B cell (primary cell): ENCODE measurements at regions not wholly inside any gene's neighbourhood (a gene's known extent, or its start where the extent isn't known, plus 50 kb on each side); places are given as distances from the start of the nearest gene placed in this dataset.

ENCODE experiments used
- ATAC-seq: fragments of 200-7000 bp; cut with Tn5 transposase; one replicate; pipeline ENCODE4 v1.10.0; 2021; ENCODE audit warnings: low read depth, mild to moderate bottlenecking, moderate number of reproducible peaks, moderate library complexity
- CTCF ChIA-PET: fragments of 350-600 bp; sonication (Branson Sonifier 250); formaldehyde crosslinking; loops from one replicate; lab custom pipeline; 2021; ENCODE audit warnings: antibody characterized with exemption, inconsistent platforms; lab: Charles Lee
- POLR2A ChIA-PET: fragments of 350-600 bp; sonication (Branson Sonifier 250); formaldehyde crosslinking; loops from one replicate; lab custom pipeline; 2021; ENCODE audit warnings: antibody characterized with exemption; lab: Charles Lee
- DNase-seq: peaks from one replicate; pipeline ENCODE4 v3.0.0; 2013
- H2AFZ ChIP-seq: 2 replicates; pipeline ENCODE4 v1.6.1; 2012; ENCODE audit warnings: mild to moderate bottlenecking, low read depth, low read length; ENCODE audit not compliant: insufficient read depth, poor library complexity, severe bottlenecking
- H3K27ac ChIP-seq, 2 donors: 1 replicate in 1 of 2; 2 replicates in 1 of 2; pipeline ENCODE4 v1.5.1; 2012 to 2013; ENCODE audit warnings: low read length in 2 of 2, mild to moderate bottlenecking in 2 of 2, moderate library complexity in 1 of 2
- H3K27me3 ChIP-seq, 4 experiments: fragments of 200-600 bp in 1 of 4; sonication (generic) in 1 of 4; replicated peaks in 1 of 4; 1 replicate in 2 of 4; 2 replicates in 2 of 4; pipeline versions ENCODE4 v1.6.1 to v1.7.0; 2013 to 2016; ENCODE audit warnings: low read length in 3 of 4, mild to moderate bottlenecking in 2 of 4, mixed read lengths in 1 of 4, moderate library complexity in 1 of 4; ENCODE audit not compliant: insufficient read depth in 4 of 4, control insufficient read depth in 3 of 4; ENCODE audit errors: control extremely low read depth in 1 of 4
- H3K36me3 ChIP-seq, 2 experiments: replicated peaks in 1 of 2; 1 replicate in 1 of 2; 2 replicates in 1 of 2; pipeline versions ENCODE4 v1.6.1 to v1.7.1; 2013; ENCODE audit warnings: low read length in 1 of 2; ENCODE audit not compliant: insufficient read depth in 2 of 2, control insufficient read depth in 1 of 2; ENCODE audit errors: control extremely low read depth in 1 of 2, extremely low read depth in 1 of 2
- H3K4me1 ChIP-seq, 2 donors: fragments of 200-600 bp in 1 of 2; sonication (generic) in 1 of 2; 1 replicate in 1 of 2; 2 replicates in 1 of 2; pipeline versions ENCODE4 v1.5.1 to v1.6.1; 2013 to 2017; ENCODE audit warnings: low read length in 2 of 2; ENCODE audit not compliant: control insufficient read depth in 2 of 2, insufficient read depth in 2 of 2
- H3K4me2 ChIP-seq: replicated peaks from 2 replicates; pipeline ENCODE3; 2012; ENCODE audit warnings: mild to moderate bottlenecking, low read depth, low read length; ENCODE audit not compliant: poor library complexity, severe bottlenecking
- H3K4me3 ChIP-seq, 5 experiments: fragments of 200-600 bp in 1 of 5; sonication (generic) in 1 of 5; 1 replicate in 3 of 5; 2 replicates in 2 of 5; pipeline versions ENCODE4 v1.5.1 to v1.7.0; 2011 to 2016; ENCODE audit warnings: low read length in 4 of 5, mild to moderate bottlenecking in 4 of 5, low read depth in 2 of 5, control low read depth in 1 of 5, moderate library complexity in 1 of 5; ENCODE audit not compliant: insufficient read depth in 1 of 5; ENCODE audit errors: control extremely low read depth in 1 of 5, extremely low read depth in 1 of 5
- H3K79me2 ChIP-seq: fragments of 200-600 bp; sonication (generic); one replicate; pipeline ENCODE4 v1.6.0; 2016; ENCODE audit warnings: low read length; ENCODE audit not compliant: control insufficient read depth, insufficient read depth
- H3K9ac ChIP-seq: fragments of 200-600 bp; sonication (generic); 2 replicates; pipeline ENCODE4 v1.6.1; 2017; ENCODE audit warnings: mild to moderate bottlenecking, low read length, moderate library complexity
- H3K9me3 ChIP-seq, 3 donors: one replicate each; pipeline versions ENCODE4 v1.6.1 to v1.7.1; 2013; ENCODE audit warnings: low read length in 2 of 3; ENCODE audit not compliant: control insufficient read depth in 2 of 3, insufficient read depth in 1 of 3; ENCODE audit errors: control extremely low read depth in 1 of 3
- H4K20me1 ChIP-seq: 2 replicates; pipeline ENCODE4 v1.6.0; 2012; ENCODE audit warnings: mild to moderate bottlenecking, low read length; ENCODE audit not compliant: insufficient read depth, control insufficient read depth, poor library complexity, severe bottlenecking
- H3K27ac Mint-ChIP-seq: one replicate; pipeline ENCODE4 v1.8.0; 2021; ENCODE audit warnings: mixed read lengths
- H3K27me3 Mint-ChIP-seq: one replicate; pipeline ENCODE4 v1.8.0; 2021; ENCODE audit warnings: mixed read lengths
- H3K4me1 Mint-ChIP-seq: one replicate; pipeline ENCODE4 v1.8.0; 2021; ENCODE audit warnings: mixed read lengths
- H3K4me3 Mint-ChIP-seq: one replicate; pipeline ENCODE4 v1.8.0; 2021; ENCODE audit warnings: mixed read lengths
- H3K9me3 Mint-ChIP-seq: one replicate; pipeline ENCODE4 v1.8.0; 2022; ENCODE audit warnings: mixed read lengths; ENCODE audit not compliant: insufficient read depth
- CTCF ChIP-seq: fragments of 200-600 bp; IDR thresholded peaks from one replicate; pipeline ENCODE4 v1.8.0; 2022; ENCODE audit warnings: antibody characterized with exemption, mild to moderate bottlenecking
- EZH2 ChIP-seq: IDR thresholded peaks from 2 replicates; pipeline ENCODE4 v1.6.1; 2012; ENCODE audit warnings: borderline replicate concordance, low read depth, mild to moderate bottlenecking, moderate library complexity, low read length; ENCODE audit not compliant: insufficient read depth, poor library complexity, severe bottlenecking
- WGBS: methylation state at CpG from one replicate; pipeline ENCODE4 v1.1.5; 2013; ENCODE audit warnings: missing lambda C conversion rate; ENCODE audit not compliant: insufficient coverage; 5-methylcytosine and 5-hydroxymethylcytosine counted together
- intact Hi-C: fragments of 100-400 bp; cut with micrococcal nuclease; formaldehyde crosslinking; loops from one replicate; pipeline ENCODE4 v1.10.0; 2022

DNA sequence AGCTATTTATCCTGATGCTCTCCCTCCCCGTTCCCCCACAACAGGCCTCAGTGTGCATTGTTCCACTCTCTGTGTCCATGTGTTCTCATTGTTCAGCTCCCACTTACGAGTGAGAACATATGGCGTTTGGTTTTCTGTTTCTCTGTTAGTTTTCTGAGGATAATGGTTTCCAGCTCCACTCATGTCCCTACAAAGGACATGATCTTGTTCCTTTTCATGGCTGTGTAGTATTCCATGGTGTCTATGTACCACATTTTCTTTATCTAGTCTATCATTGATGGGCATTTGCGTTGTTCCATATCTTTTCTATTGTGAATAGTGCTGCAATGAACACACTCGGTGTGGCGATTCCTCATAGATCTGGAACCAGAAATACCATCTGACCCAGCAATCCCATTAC lies 225.9 kb upstream of the CDH4 start:
- Mint-ChIP-seq H3K4me3 (no peak overlapping the region), H3K27me3 (no peaks in the 10 kb centered on the region), H3K4me1 (no peaks in the 10 kb centered on the region), H3K9me3 (peaks cover 5% of the 10 kb centered on the region), H3K27ac (no peak overlapping the region)
- Histone ChIP-seq H3K27me3 (no peaks in the 10 kb centered on the region), H3K4me2 (no peak overlapping the region), H3K79me2 (no peaks in the 10 kb centered on the region), H3K27ac (no peak overlapping the region), H4K20me1 (no peaks in the 10 kb centered on the region), H3K36me3 (no peaks in the 10 kb centered on the region), H3K9ac (no peak overlapping the region), H2AFZ (no peak overlapping the region), H3K9me3 (peaks cover 0 to 25% (median 0%) of the 10 kb centered on the region in 3 donors), H3K4me3 (no peak overlapping the region), H3K4me1 (no peaks in the 10 kb centered on the region)
- no peak for DNase-seq
- 90% methylated on average over 2 of the region's 6 CpGs for WGBS
- intact Hi-C loops, result no loop called here
- ChIA-PET CTCF (no interaction called here), POLR2A (no interaction called here)
- ATAC-seq, result no peak
- TF ChIP-seq CTCF, result no peak
- TF ChIP-seq EZH2, result no peak

GRCh38 chr20:61026731-61027130 lies 225.3 kb upstream of the CDH4 start:
- no peak overlapping the region for H3K4me3 Mint-ChIP-seq
- H3K27ac Mint-ChIP-seq, result no peak overlapping the region
- Histone ChIP-seq H3K36me3 (no peaks in the 10 kb centered on the region), H3K9ac (no peak overlapping the region), H2AFZ (no peak overlapping the region), H3K4me3 (no peak overlapping the region), H3K27me3 (no peaks in the 10 kb centered on the region), H3K9me3 (peaks cover 0 to 25% (median 0%) of the 10 kb centered on the region in 3 donors), H3K4me1 (no peaks in the 10 kb centered on the region), H3K79me2 (no peaks in the 10 kb centered on the region), H3K27ac (no peak overlapping the region), H4K20me1 (no peaks in the 10 kb centered on the region), H3K4me2 (no peak overlapping the region)
- CTCF ChIA-PET, result no interaction called here
- POLR2A ChIA-PET, result no interaction called here
- ATAC-seq (no peak), DNase-seq (no peak)
- 81% methylated on average over 4 of the region's 5 CpGs for WGBS
- TF ChIP-seq CTCF (no peak), EZH2 (no peak)
- H3K4me1 Mint-ChIP-seq, result no peaks in the 10 kb centered on the region
- intact Hi-C loops, result no loop called here
- H3K9me3 Mint-ChIP-seq, result peaks cover 5% of the 10 kb centered on the region
- H3K27me3 Mint-ChIP-seq, result no peaks in the 10 kb centered on the region
